MM.1S (cell line): ENCODE measurements at regions not wholly inside any gene's neighbourhood (a gene's known extent, or its start where the extent isn't known, plus 50 kb on each side); places are given as distances from the start of the nearest gene placed in this dataset.

Source experiments
- DNase-seq: peaks from one replicate; pipeline ENCODE4 v3.0.0-alpha.2; 2015
- H2AFZ ChIP-seq: fragments of 300-600 bp; sonication (generic); 2 replicates; pipeline ENCODE4 v1.6.0; 2016; ENCODE audit warnings: antibody characterized with exemption, low read length
- H3F3A ChIP-seq: fragments of 300-600 bp; sonication (generic); 2 replicates; pipeline ENCODE4 v1.6.1; 2016; ENCODE audit warnings: mild to moderate bottlenecking, antibody characterized with exemption, low read length, moderate library complexity, mixed read lengths; ENCODE audit not compliant: insufficient read depth
- H3K27ac ChIP-seq: fragments of 300-600 bp; sonication (generic); 2 replicates; pipeline ENCODE4 v1.5.1; 2016; ENCODE audit warnings: mild to moderate bottlenecking, low read length
- H3K27me3 ChIP-seq: fragments of 300-600 bp; sonication (generic); replicated peaks from 2 replicates; pipeline ENCODE4 v1.6.0; 2016; ENCODE audit warnings: low read length; ENCODE audit not compliant: insufficient read depth
- H3K36me3 ChIP-seq: fragments of 300-600 bp; sonication (generic); replicated peaks from 2 replicates; pipeline ENCODE4 v1.6.1; 2016; ENCODE audit warnings: mild to moderate bottlenecking, low read length, mixed read lengths; ENCODE audit not compliant: insufficient read depth
- H3K4me1 ChIP-seq: fragments of 300-600 bp; sonication (generic); 2 replicates; pipeline ENCODE4 v1.6.1; 2016; ENCODE audit warnings: low read length, mixed read lengths
- H3K4me2 ChIP-seq: fragments of 300-600 bp; sonication (generic); 2 replicates; pipeline ENCODE4 v1.6.0; 2016; ENCODE audit warnings: low read depth, low read length
- H3K4me3 ChIP-seq: fragments of 300-600 bp; sonication (generic); 2 replicates; pipeline ENCODE4 v1.5.1; 2016; ENCODE audit warnings: low read length, mixed read lengths
- H3K79me2 ChIP-seq: fragments of 300-600 bp; sonication (generic); 2 replicates; pipeline ENCODE4 v1.6.1; 2016; ENCODE audit warnings: mixed run types, low read length, mixed read lengths
- H3K9ac ChIP-seq: fragments of 300-600 bp; sonication (generic); 2 replicates; pipeline ENCODE4 v1.6.1; 2016; ENCODE audit warnings: low read length, mixed read lengths
- H3K9me2 ChIP-seq: fragments of 300-600 bp; sonication (generic); replicated peaks from 2 replicates; pipeline ENCODE4 v1.6.1; 2016; ENCODE audit warnings: mild to moderate bottlenecking, low read length, mixed read lengths; ENCODE audit not compliant: insufficient read depth
- H3K9me3 ChIP-seq: fragments of 300-600 bp; sonication (generic); replicated peaks from 2 replicates; pipeline ENCODE4 v1.6.1; 2016; ENCODE audit warnings: mild to moderate bottlenecking, low read length, mixed read lengths; ENCODE audit not compliant: insufficient read depth
- H4K20me1 ChIP-seq: fragments of 300-600 bp; sonication (generic); 2 replicates; pipeline ENCODE4 v1.6.1; 2016; ENCODE audit warnings: mild to moderate bottlenecking, low read length, moderate library complexity, mixed read lengths; ENCODE audit not compliant: insufficient read depth
- CTCF ChIP-seq: fragments of 300-600 bp; sonication (generic); IDR thresholded peaks from 2 replicates; pipeline ENCODE4 v1.5.1; 2016; ENCODE audit warnings: antibody characterized with exemption, low read length, mixed read lengths
- EZH2 ChIP-seq: fragments of 300-600 bp; sonication (generic); optimal IDR thresholded peaks from 2 replicates; pipeline ENCODE3; 2017; ENCODE audit warnings: low read depth, mild to moderate bottlenecking, antibody characterized with exemption, low read length, mixed read lengths
- EZH2phosphoT487 ChIP-seq: fragments of 300-600 bp; sonication (generic); IDR thresholded peaks from 2 replicates; pipeline ENCODE4 v1.6.1; 2018; ENCODE audit warnings: antibody characterized with exemption, low read length

- Histone ChIP-seq H2AFZ (no peak overlapping the region), H3K4me1 (no peaks in the 10 kb centered on the region), H3K9me3 (no peaks in the 10 kb centered on the region), H3F3A (no peaks in the 10 kb centered on the region), H3K4me2 (no peak overlapping the region), H3K79me2 (no peaks in the 10 kb centered on the region), H3K27ac (no peak overlapping the region), H3K36me3 (no peaks in the 10 kb centered on the region), H3K4me3 (no peak overlapping the region), H3K9me2 (no peaks in the 10 kb centered on the region), H3K27me3 (no peaks in the 10 kb centered on the region), H3K9ac (no peak overlapping the region), H4K20me1 (no peaks in the 10 kb centered on the region)
- no peak for TF ChIP-seq EZH2phosphoT487
- no peak for TF ChIP-seq CTCF
- TF ChIP-seq EZH2: no peak
- no peak for DNase-seq
Measured at GRCh38 chr1:78232630-78233029, 186.9 kb downstream of the GIPC2 start.

GRCh38 chr1:78234496-78234895 is 188.7 kb downstream of the GIPC2 start:
- Histone ChIP-seq H3K4me2 (no peak overlapping the region), H3F3A (no peaks in the 10 kb centered on the region), H3K9me2 (no peaks in the 10 kb centered on the region), H3K27ac (no peak overlapping the region), H2AFZ (no peak overlapping the region), H3K9ac (no peak overlapping the region), H4K20me1 (no peaks in the 10 kb centered on the region), H3K79me2 (no peaks in the 10 kb centered on the region), H3K36me3 (no peaks in the 10 kb centered on the region), H3K4me1 (no peaks in the 10 kb centered on the region), H3K4me3 (no peak overlapping the region), H3K27me3 (no peaks in the 10 kb centered on the region), H3K9me3 (no peaks in the 10 kb centered on the region)
- no peak for DNase-seq
- TF ChIP-seq EZH2 (no peak), CTCF (no peak), EZH2phosphoT487 (no peak)

- no peaks in the 10 kb centered on the region for H3K4me1 ChIP-seq
- no peak overlapping the region for H3K27ac ChIP-seq
- no peak for DNase-seq
- H3K9me2 ChIP-seq: no peaks in the 10 kb centered on the region
- no peaks in the 10 kb centered on the region for H4K20me1 ChIP-seq
- H3K4me3 ChIP-seq: no peak overlapping the region
- no peak overlapping the region for H2AFZ ChIP-seq
- H3K27me3 ChIP-seq: no peaks in the 10 kb centered on the region
- no peak overlapping the region for H3K9ac ChIP-seq
- TF ChIP-seq EZH2: no peak
- no peak for TF ChIP-seq CTCF
- no peaks in the 10 kb centered on the region for H3K79me2 ChIP-seq
- no peaks in the 10 kb centered on the region for H3F3A ChIP-seq
- H3K9me3 ChIP-seq: no peaks in the 10 kb centered on the region
- H3K4me2 ChIP-seq: no peak overlapping the region
- H3K36me3 ChIP-seq: no peaks in the 10 kb centered on the region
Measured at GRCh38 chr1:78236716-78237115, 190.9 kb downstream of the GIPC2 start.

- H3K27ac ChIP-seq: no peak overlapping the region
- H3K36me3 ChIP-seq: no peaks in the 10 kb centered on the region
- H3K4me1 ChIP-seq: no peaks in the 10 kb centered on the region
- no peaks in the 10 kb centered on the region for H3K79me2 ChIP-seq
- no peaks in the 10 kb centered on the region for H3K9me2 ChIP-seq
- H3K27me3 ChIP-seq: no peaks in the 10 kb centered on the region
- TF ChIP-seq EZH2phosphoT487 (no peak), EZH2 (no peak), CTCF (no peak)
- no peaks in the 10 kb centered on the region for H3K9me3 ChIP-seq
- no peak overlapping the region for H3K4me2 ChIP-seq
- DNase-seq: no peak
- H3K4me3 ChIP-seq: no peak overlapping the region
- no peaks in the 10 kb centered on the region for H3F3A ChIP-seq
- no peak overlapping the region for H3K9ac ChIP-seq
- H2AFZ ChIP-seq: no peak overlapping the region
- no peaks in the 10 kb centered on the region for H4K20me1 ChIP-seq
Measured at GRCh38 chr1:78237364-78237916, 191.7 kb downstream of the GIPC2 start.
